ENCODE measurements at regions not wholly inside any gene's neighbourhood (a gene's known extent, or its start where the extent isn't known, plus 50 kb on each side); places are given as distances from the start of the nearest gene placed in this dataset.
"Not testable (repeated sequence)": the region's sequence is repeated elsewhere in the genome, so short reads cannot be mapped to it uniquely, and the experiment has no call there.

- no peak for DNase-seq (ENCODE audit: low spot score)
Observed at GRCh38 chr9:96131825-96132224, 170.2 kb downstream of the HSD17B3 start.

- DNase-seq (ENCODE audit: low spot score): no peak
Observed at GRCh38 chr9:96130970-96131369, 171.0 kb downstream of the HSD17B3 start.

GRCh38 chr9:96129747-96130146 is 172.2 kb downstream of the HSD17B3 start:
- DNase-seq (ENCODE audit: low spot score): no peak

- no peak for DNase-seq (ENCODE audit: low spot score)
Observed at GRCh38 chr9:96128880-96129279, 173.1 kb downstream of the HSD17B3 start.

- DNase-seq (ENCODE audit: low spot score): no peak
Observed at GRCh38 chr9:96126321-96126881, 175.6 kb downstream of the HSD17B3 start.

- DNase-seq (ENCODE audit: low spot score): no peak
Observed at GRCh38 chr9:96125624-96126023, 176.4 kb downstream of the HSD17B3 start.

- peak; percentile 34 for DNase-seq (ENCODE audit: low spot score)
Observed at GRCh38 chr9:96122751-96123150, 179.2 kb downstream of the HSD17B3 start.

- DNase-seq (ENCODE audit: low spot score): no peak
Observed at GRCh38 chr9:96122282-96122681, 179.7 kb downstream of the HSD17B3 start.

GRCh38 chr9:96121136-96121535 is 180.8 kb downstream of the HSD17B3 start:
- no peak for DNase-seq (ENCODE audit: low spot score)

- no peak for DNase-seq (ENCODE audit: low spot score)
Observed at GRCh38 chr9:96117398-96118080, 184.4 kb downstream of the HSD17B3 start.

- DNase-seq (ENCODE audit: low spot score): no peak
Observed at GRCh38 chr9:96116275-96117064, 185.5 kb downstream of the HSD17B3 start.

GRCh38 chr9:96115836-96116235 is 186.1 kb downstream of the HSD17B3 start:
- no peak for DNase-seq (ENCODE audit: low spot score)

- DNase-seq (ENCODE audit: low spot score): no peak
Observed at GRCh38 chr9:96113032-96113431, 188.9 kb downstream of the HSD17B3 start.

- DNase-seq (ENCODE audit: low spot score): no peak
Observed at GRCh38 chr9:96109680-96110351, 192.2 kb downstream of the HSD17B3 start.

GRCh38 chr9:96108691-96109380 is 193.1 kb downstream of the HSD17B3 start:
- DNase-seq (ENCODE audit: low spot score): no peak

- DNase-seq (ENCODE audit: low spot score): no peak
Observed at GRCh38 chr9:96107436-96107835, 194.5 kb downstream of the HSD17B3 start.

GRCh38 chr9:96100385-96101300 is 201.3 kb downstream of the HSD17B3 start:
- no peak for DNase-seq (ENCODE audit: low spot score)

- DNase-seq (ENCODE audit: low spot score): not testable (repeated sequence)
Observed at GRCh38 chr9:96090630-96091029, 211.3 kb downstream of the HSD17B3 start.

GRCh38 chr9:96089452-96090085 is 212.4 kb downstream of the HSD17B3 start:
- no peak for DNase-seq (ENCODE audit: low spot score)

GRCh38 chr9:96088510-96088909 is 213.0 kb downstream of the ERCC6L2 start:
- DNase-seq (ENCODE audit: low spot score): no peak

All from GM03348 (cell line).